K562 (cell line): ENCODE measurements at regions not wholly inside any gene's neighbourhood (a gene's known extent, or its start where the extent isn't known, plus 50 kb on each side); places are given as distances from the start of the nearest gene placed in this dataset.

Experiments used
- BRD9 ChIP-seq: fragments of 450-650 bp; IDR thresholded peaks from 2 replicates; pipeline ENCODE4 v1.6.1; 2018; ENCODE audit warnings: low read depth; ENCODE audit not compliant: partially characterized antibody
- CBFB ChIP-seq: sonication (generic); formaldehyde crosslinking; IDR thresholded peaks from 2 replicates; pipeline ENCODE4 v1.4.0; 2020; ENCODE audit warnings: mild to moderate bottlenecking, missing genetic modification reagents
- DNMT1 ChIP-seq: fragments of 450-650 bp; IDR thresholded peaks from 2 replicates; pipeline ENCODE4 v1.6.1; 2016; ENCODE audit warnings: antibody characterized with exemption, mild to moderate bottlenecking
- HNRNPH1 ChIP-seq: fragments of 200-400 bp; formaldehyde crosslinking; optimal IDR thresholded peaks from 2 replicates; pipeline ENCODE3; 2017; ENCODE audit warnings: low read depth, mild to moderate bottlenecking, low read length, moderate library complexity
- MXD1 ChIP-seq: fragments of 250-450 bp; sonication (Bioruptor Pico); IDR thresholded peaks from 2 replicates; pipeline ENCODE4 v1.8.0; 2021; ENCODE audit warnings: borderline replicate concordance, mild to moderate bottlenecking, moderate library complexity; ENCODE audit not compliant: poor library complexity, severe bottlenecking
- RB1 ChIP-seq: fragments of 450-650 bp; IDR thresholded peaks from 2 replicates; pipeline ENCODE4 v1.6.1; 2017; ENCODE audit warnings: low read depth, mild to moderate bottlenecking
- RERE ChIP-seq: sonication (generic); formaldehyde crosslinking; IDR thresholded peaks from 2 replicates; pipeline ENCODE4 v1.8.0; 2023; ENCODE audit warnings: missing genetic modification reagents, mild to moderate bottlenecking, borderline replicate concordance
- ZFP1 ChIP-seq: fragments of 450-650 bp; formaldehyde crosslinking; IDR thresholded peaks from 2 replicates; pipeline ENCODE4 v1.4.0; 2020; ENCODE audit warnings: mild to moderate bottlenecking, mixed read lengths
- ZNF384 ChIP-seq: IDR thresholded peaks from 2 replicates; pipeline ENCODE4 v1.6.1; 2012; ENCODE audit warnings: low read depth, low read length, improper control_type of control experiment

- TF ChIP-seq HNRNPH1 (no peak), RERE (CRISPR knock-in tag) (no peak), RB1 (no peak), BRD9 (peak; percentile 94), CBFB (CRISPR knock-in tag) (no peak), MXD1 (no peak), ZFP1 (CRISPR knock-in tag) (no peak), DNMT1 (no peak), ZNF384 (no peak)
Measured at GRCh38 chr20:53753880-53754459, 160.3 kb upstream of the ZNF217 start (continued).
